GM23338 (cell line): ENCODE measurements at regions not wholly inside any gene's neighbourhood (a gene's known extent, or its start where the extent isn't known, plus 50 kb on each side); places are given as distances from the start of the nearest gene placed in this dataset.

Experiments
- ATAC-seq: fragments of 200-7000 bp; cut with Tn5 transposase; 3 replicates; pipeline ENCODE4 v1.9.1; 2020
- DNase-seq: peaks from one replicate; pipeline ENCODE4 v3.0.0-alpha.2; 2015; ENCODE audit warnings: low spot score
- H2AFZ ChIP-seq: fragments of 200-600 bp; sonication (generic); 2 replicates; pipeline ENCODE4 v1.8.0; 2016; ENCODE audit warnings: antibody characterized with exemption, mild to moderate bottlenecking, moderate library complexity
- H3F3A ChIP-seq: fragments of 200-600 bp; sonication (generic); replicated peaks from 2 replicates; pipeline ENCODE4 v1.8.0; 2017; ENCODE audit warnings: antibody characterized with exemption, mixed run types, low read depth
- H3K27ac ChIP-seq: fragments of 200-600 bp; sonication (generic); 2 replicates; pipeline ENCODE4 v1.6.1; 2016; ENCODE audit warnings: low read depth
- H3K27me3 ChIP-seq: fragments of 200-600 bp; sonication (generic); 2 replicates; pipeline ENCODE4 v1.8.0; 2016; ENCODE audit warnings: mild to moderate bottlenecking, mixed run types, moderate library complexity; ENCODE audit not compliant: insufficient read depth
- H3K36me3 ChIP-seq: fragments of 200-600 bp; sonication (generic); 2 replicates; pipeline ENCODE4 v1.8.0; 2016; ENCODE audit warnings: mild to moderate bottlenecking; ENCODE audit not compliant: insufficient read depth
- H3K4me1 ChIP-seq: fragments of 200-600 bp; sonication (generic); 2 replicates; pipeline ENCODE4 v1.8.0; 2016; ENCODE audit warnings: mild to moderate bottlenecking, moderate library complexity; ENCODE audit not compliant: insufficient read depth
- H3K4me2 ChIP-seq: fragments of 200-600 bp; sonication (generic); 2 replicates; pipeline ENCODE4 v1.7.1; 2017; ENCODE audit warnings: mixed run types
- H3K4me3 ChIP-seq: fragments of 200-600 bp; sonication (generic); 2 replicates; pipeline ENCODE4 v1.6.1; 2016; ENCODE audit warnings: mixed run types
- H3K79me2 ChIP-seq: fragments of 200-600 bp; sonication (generic); replicated peaks from 2 replicates; pipeline ENCODE4 v1.8.0; 2017; ENCODE audit warnings: mild to moderate bottlenecking; ENCODE audit not compliant: insufficient read depth
- H3K9me2 ChIP-seq: fragments of 200-600 bp; sonication (generic); 2 replicates; pipeline ENCODE4 v1.8.0; 2017; ENCODE audit not compliant: insufficient read depth
- H4K20me1 ChIP-seq: fragments of 200-600 bp; sonication (generic); replicated peaks from 2 replicates; pipeline ENCODE4 v1.8.0; 2017; ENCODE audit warnings: mild to moderate bottlenecking; ENCODE audit not compliant: insufficient read depth
- H3K27ac Mint-ChIP-seq: 2 replicates; pipeline ENCODE4 v1.8.0; 2020; ENCODE audit warnings: inconsistent platforms, mild to moderate bottlenecking, moderate library complexity, mixed read lengths
- H3K27me3 Mint-ChIP-seq: 3 replicates; pipeline ENCODE4 v1.8.0; 2022; ENCODE audit warnings: low read depth, mild to moderate bottlenecking, moderate library complexity, mixed read lengths, inconsistent platforms; ENCODE audit not compliant: insufficient read depth, poor library complexity
- H3K36me3 Mint-ChIP-seq: 3 replicates; pipeline ENCODE4 v1.8.0; 2021; ENCODE audit warnings: low read depth, mild to moderate bottlenecking, inconsistent platforms, moderate library complexity, mixed read lengths
- H3K4me1 Mint-ChIP-seq: 3 replicates; pipeline ENCODE4 v1.8.0; 2020; ENCODE audit warnings: mild to moderate bottlenecking, inconsistent platforms, mixed read lengths
- H3K4me3 Mint-ChIP-seq: 3 replicates; pipeline ENCODE4 v1.8.0; 2021; ENCODE audit warnings: moderate library complexity, mild to moderate bottlenecking, inconsistent platforms, mixed read lengths
- H3K9me3 Mint-ChIP-seq: 3 replicates; pipeline ENCODE4 v1.8.0; 2020; ENCODE audit warnings: moderate library complexity, mild to moderate bottlenecking, inconsistent platforms, mixed read lengths
- CREB1 ChIP-seq: fragments of 250-450 bp; sonication (Bioruptor Pico); IDR thresholded peaks from 2 replicates; pipeline ENCODE4 v1.5.0; 2020; ENCODE audit warnings: low read depth, mild to moderate bottlenecking, moderate library complexity
- ETS1 ChIP-seq: IDR thresholded peaks from 2 replicates; pipeline ENCODE4 v1.6.1; 2016; ENCODE audit warnings: antibody characterized with exemption
- EZH2 ChIP-seq: fragments of 200-600 bp; sonication (generic); IDR thresholded peaks from one replicate; pipeline ENCODE4 v1.8.0; 2017; ENCODE audit warnings: antibody characterized with exemption, mild to moderate bottlenecking, low read depth; ENCODE audit not compliant: unreplicated experiment
- EZH2phosphoT487 ChIP-seq: fragments of 200-600 bp; sonication (generic); IDR thresholded peaks from one replicate; pipeline ENCODE4 v1.8.1; 2018; ENCODE audit warnings: antibody characterized with exemption; ENCODE audit not compliant: unreplicated experiment
- NANOG ChIP-seq: IDR thresholded peaks from 2 replicates; pipeline ENCODE4 v1.6.1; 2016; ENCODE audit warnings: antibody characterized with exemption, borderline replicate concordance
- POLR2AphosphoS5 ChIP-seq: IDR thresholded peaks from 2 replicates; pipeline ENCODE4 v1.6.1; 2016; ENCODE audit warnings: antibody characterized with exemption, low read depth
- REST ChIP-seq: IDR thresholded peaks from one replicate; pipeline ENCODE4 v1.6.1; 2018; ENCODE audit warnings: antibody characterized with exemption; ENCODE audit not compliant: unreplicated experiment
- ZNF114 ChIP-seq: fragments of 250-450 bp; sonication (Bioruptor Pico); IDR thresholded peaks from 2 replicates; pipeline ENCODE4 v1.5.0; 2020; ENCODE audit warnings: mild to moderate bottlenecking, moderate library complexity
- TF ChIP-seq, protein P1 (sequence below): fragments of 250-450 bp; sonication (Bioruptor Pico); IDR thresholded peaks from 2 replicates; pipeline ENCODE4 v1.5.0; 2020; ENCODE audit warnings: mild to moderate bottlenecking, moderate library complexity

DNA sequence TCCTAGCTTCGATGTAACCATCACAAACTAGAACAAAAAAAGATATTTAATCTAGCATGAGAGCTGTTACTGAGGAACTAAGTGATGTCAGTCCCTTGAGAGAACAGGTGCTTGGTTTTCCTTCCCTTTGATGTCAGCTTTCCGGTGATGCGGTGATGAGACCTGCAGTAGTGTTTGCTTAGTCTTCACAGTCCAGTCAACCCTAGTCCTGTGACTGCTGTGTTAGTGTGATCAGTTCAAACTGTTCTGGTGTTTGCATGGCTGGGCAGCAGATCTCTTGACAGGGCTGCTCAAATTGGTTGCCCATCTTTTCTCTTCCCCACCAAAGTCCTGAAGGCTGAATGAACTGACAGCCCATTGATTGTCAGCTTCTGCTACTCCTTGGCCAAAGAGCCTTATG, 608.6 kb upstream of the DAB2 start:
- Mint-ChIP-seq H3K27me3 (no peaks in the 10 kb centered on the region), H3K36me3 (no peaks in the 10 kb centered on the region), H3K9me3 (no peaks in the 10 kb centered on the region; the same call in 2 of the 3 replicates), H3K27ac (no peak overlapping the region), H3K4me3 (no peak overlapping the region), H3K4me1 (peaks cover 3% of the 10 kb centered on the region)
- Histone ChIP-seq H3K4me1 (no peaks in the 10 kb centered on the region), H3F3A (no peaks in the 10 kb centered on the region), H4K20me1 (no peaks in the 10 kb centered on the region), H3K4me2 (no peak overlapping the region), H3K4me3 (no peak overlapping the region), H3K79me2 (no peaks in the 10 kb centered on the region), H2AFZ (no peak overlapping the region), H3K9me2 (no peaks in the 10 kb centered on the region), H3K27me3 (no peaks in the 10 kb centered on the region), H3K27ac (no peak overlapping the region), H3K36me3 (no peaks in the 10 kb centered on the region)
- TF ChIP-seq REST (no peak), EZH2phosphoT487 (no peak), ZNF114 (no peak), POLR2AphosphoS5 (no peak), CREB1 (CRISPR knock-in tag) (no peak)
- ATAC-seq: no peak
- no peak for DNase-seq

- Histone ChIP-seq H3K27ac (no peak overlapping the region), H3K4me2 (no peak overlapping the region), H3K4me1 (no peaks in the 10 kb centered on the region), H4K20me1 (no peaks in the 10 kb centered on the region), H3F3A (no peaks in the 10 kb centered on the region), H3K9me2 (no peaks in the 10 kb centered on the region), H2AFZ (no peak overlapping the region), H3K27me3 (no peaks in the 10 kb centered on the region), H3K36me3 (no peaks in the 10 kb centered on the region), H3K79me2 (no peaks in the 10 kb centered on the region), H3K4me3 (no peak overlapping the region)
- no peak overlapping the region for H3K27ac Mint-ChIP-seq
- no peak for ATAC-seq
- H3K9me3 Mint-ChIP-seq: no peaks in the 10 kb centered on the region; the same call in 2 of the 3 replicates
- H3K4me3 Mint-ChIP-seq: no peak overlapping the region
- no peaks in the 10 kb centered on the region for H3K27me3 Mint-ChIP-seq
- H3K4me1 Mint-ChIP-seq: peaks cover 3% of the 10 kb centered on the region
- no peak for DNase-seq
- no peaks in the 10 kb centered on the region for H3K36me3 Mint-ChIP-seq
- TF ChIP-seq NANOG (no peak), EZH2 (no peak), ETS1 (no peak)
- TF ChIP-seq, protein P1, sequence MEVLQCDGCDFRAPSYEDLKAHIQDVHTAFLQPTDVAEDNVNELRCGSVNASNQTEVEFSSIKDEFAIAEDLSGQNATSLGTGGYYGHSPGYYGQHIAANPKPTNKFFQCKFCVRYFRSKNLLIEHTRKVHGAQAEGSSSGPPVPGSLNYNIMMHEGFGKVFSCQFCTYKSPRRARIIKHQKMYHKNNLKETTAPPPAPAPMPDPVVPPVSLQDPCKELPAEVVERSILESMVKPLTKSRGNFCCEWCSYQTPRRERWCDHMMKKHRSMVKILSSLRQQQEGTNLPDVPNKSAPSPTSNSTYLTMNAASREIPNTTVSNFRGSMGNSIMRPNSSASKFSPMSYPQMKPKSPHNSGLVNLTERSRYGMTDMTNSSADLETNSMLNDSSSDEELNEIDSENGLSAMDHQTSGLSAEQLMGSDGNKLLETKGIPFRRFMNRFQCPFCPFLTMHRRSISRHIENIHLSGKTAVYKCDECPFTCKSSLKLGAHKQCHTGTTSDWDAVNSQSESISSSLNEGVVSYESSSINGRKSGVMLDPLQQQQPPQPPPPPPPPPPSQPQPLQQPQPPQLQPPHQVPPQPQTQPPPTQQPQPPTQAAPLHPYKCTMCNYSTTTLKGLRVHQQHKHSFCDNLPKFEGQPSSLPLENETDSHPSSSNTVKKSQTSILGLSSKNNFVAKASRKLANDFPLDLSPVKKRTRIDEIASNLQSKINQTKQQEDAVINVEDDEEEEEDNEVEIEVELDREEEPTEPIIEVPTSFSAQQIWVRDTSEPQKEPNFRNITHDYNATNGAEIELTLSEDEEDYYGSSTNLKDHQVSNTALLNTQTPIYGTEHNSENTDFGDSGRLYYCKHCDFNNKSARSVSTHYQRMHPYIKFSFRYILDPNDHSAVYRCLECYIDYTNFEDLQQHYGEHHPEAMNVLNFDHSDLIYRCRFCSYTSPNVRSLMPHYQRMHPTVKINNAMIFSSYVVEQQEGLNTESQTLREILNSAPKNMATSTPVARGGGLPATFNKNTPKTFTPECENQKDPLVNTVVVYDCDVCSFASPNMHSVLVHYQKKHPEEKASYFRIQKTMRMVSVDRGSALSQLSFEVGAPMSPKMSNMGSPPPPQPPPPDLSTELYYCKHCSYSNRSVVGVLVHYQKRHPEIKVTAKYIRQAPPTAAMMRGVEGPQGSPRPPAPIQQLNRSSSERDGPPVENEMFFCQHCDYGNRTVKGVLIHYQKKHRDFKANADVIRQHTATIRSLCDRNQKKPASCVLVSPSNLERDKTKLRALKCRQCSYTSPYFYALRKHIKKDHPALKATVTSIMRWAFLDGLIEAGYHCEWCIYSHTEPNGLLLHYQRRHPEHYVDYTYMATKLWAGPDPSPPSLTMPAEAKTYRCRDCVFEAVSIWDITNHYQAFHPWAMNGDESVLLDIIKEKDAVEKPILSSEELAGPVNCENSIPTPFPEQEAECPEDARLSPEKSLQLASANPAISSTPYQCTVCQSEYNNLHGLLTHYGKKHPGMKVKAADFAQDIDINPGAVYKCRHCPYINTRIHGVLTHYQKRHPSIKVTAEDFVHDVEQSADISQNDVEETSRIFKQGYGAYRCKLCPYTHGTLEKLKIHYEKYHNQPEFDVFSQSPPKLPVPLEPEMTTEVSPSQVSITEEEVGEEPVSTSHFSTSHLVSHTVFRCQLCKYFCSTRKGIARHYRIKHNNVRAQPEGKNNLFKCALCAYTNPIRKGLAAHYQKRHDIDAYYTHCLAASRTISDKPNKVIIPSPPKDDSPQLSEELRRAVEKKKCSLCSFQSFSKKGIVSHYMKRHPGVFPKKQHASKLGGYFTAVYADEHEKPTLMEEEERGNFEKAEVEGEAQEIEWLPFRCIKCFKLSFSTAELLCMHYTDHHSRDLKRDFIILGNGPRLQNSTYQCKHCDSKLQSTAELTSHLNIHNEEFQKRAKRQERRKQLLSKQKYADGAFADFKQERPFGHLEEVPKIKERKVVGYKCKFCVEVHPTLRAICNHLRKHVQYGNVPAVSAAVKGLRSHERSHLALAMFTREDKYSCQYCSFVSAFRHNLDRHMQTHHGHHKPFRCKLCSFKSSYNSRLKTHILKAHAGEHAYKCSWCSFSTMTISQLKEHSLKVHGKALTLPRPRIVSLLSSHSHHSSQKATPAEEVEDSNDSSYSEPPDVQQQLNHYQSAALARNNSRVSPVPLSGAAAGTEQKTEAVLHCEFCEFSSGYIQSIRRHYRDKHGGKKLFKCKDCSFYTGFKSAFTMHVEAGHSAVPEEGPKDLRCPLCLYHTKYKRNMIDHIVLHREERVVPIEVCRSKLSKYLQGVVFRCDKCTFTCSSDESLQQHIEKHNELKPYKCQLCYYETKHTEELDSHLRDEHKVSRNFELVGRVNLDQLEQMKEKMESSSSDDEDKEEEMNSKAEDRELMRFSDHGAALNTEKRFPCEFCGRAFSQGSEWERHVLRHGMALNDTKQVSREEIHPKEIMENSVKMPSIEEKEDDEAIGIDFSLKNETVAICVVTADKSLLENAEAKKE (CRISPR knock-in tag): no peak
These were observed 608.2 kb upstream of the DAB2 start for GRCh38 chr5:40033009-40033408.
